Breast epithelium (tissue), 3 donors: ENCODE measurements at regions not wholly inside any gene's neighbourhood (a gene's known extent, or its start where the extent isn't known, plus 50 kb on each side); places are given as distances from the start of the nearest gene placed in this dataset.

Experiments used
- POLR2A ChIP-seq: fragments of 450-650 bp; IDR thresholded peaks from one replicate; pipeline ENCODE4 v1.6.1; 2016; ENCODE audit warnings: antibody characterized with exemption, mild to moderate bottlenecking, moderate library complexity
- TF ChIP-seq, protein P1 (sequence below), 3 donors: fragments of 450-650 bp; IDR thresholded peaks; one replicate each; pipeline ENCODE4 v1.5.1; 2016 to 2017; ENCODE audit warnings: antibody characterized with exemption in 3 of 3, mild to moderate bottlenecking in 3 of 3, moderate library complexity in 3 of 3

DNA sequence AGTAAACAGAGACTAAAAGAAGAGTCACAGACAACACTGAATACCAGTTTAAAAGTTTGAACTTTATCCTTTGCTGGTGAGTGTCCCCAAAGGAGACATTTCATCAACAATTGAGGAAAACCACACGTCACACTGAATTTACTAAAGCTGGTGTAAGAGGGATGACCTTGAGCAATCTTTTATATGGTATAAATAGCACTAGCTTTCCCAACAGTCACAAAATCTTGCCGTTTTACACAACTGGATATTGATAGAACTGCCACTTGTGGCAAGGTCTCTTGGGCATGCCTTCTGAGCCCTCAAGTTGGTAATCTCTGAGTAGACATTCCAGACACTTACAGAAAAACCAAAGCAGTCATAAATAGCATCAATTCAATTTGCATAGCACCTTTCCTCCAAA is 311.5 kb upstream of the TARS1 start:
- no peak for TF ChIP-seq POLR2A
- TF ChIP-seq, protein P1, sequence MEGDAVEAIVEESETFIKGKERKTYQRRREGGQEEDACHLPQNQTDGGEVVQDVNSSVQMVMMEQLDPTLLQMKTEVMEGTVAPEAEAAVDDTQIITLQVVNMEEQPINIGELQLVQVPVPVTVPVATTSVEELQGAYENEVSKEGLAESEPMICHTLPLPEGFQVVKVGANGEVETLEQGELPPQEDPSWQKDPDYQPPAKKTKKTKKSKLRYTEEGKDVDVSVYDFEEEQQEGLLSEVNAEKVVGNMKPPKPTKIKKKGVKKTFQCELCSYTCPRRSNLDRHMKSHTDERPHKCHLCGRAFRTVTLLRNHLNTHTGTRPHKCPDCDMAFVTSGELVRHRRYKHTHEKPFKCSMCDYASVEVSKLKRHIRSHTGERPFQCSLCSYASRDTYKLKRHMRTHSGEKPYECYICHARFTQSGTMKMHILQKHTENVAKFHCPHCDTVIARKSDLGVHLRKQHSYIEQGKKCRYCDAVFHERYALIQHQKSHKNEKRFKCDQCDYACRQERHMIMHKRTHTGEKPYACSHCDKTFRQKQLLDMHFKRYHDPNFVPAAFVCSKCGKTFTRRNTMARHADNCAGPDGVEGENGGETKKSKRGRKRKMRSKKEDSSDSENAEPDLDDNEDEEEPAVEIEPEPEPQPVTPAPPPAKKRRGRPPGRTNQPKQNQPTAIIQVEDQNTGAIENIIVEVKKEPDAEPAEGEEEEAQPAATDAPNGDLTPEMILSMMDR (IDR thresholded peaks at IDR 0.05): no peak
